CD14-positive monocyte (primary cell): ENCODE measurements at regions not wholly inside any gene's neighbourhood (a gene's known extent, or its start where the extent isn't known, plus 50 kb on each side); places are given as distances from the start of the nearest gene placed in this dataset.

Source experiments
- DNase-seq, 3 donors: peaks; one replicate each; pipeline ENCODE4 v3.0.0-alpha.2; 2011 to 2022
- H2AFZ ChIP-seq: 2 replicates; pipeline ENCODE4 v1.6.0; 2012; ENCODE audit warnings: mild to moderate bottlenecking, low read depth, low read length, inconsistent platforms; ENCODE audit not compliant: insufficient read depth, poor library complexity, severe bottlenecking
- H3K27ac ChIP-seq, 2 donors: 1 replicate in 1 of 2; 2 replicates in 1 of 2; pipeline ENCODE4 v1.5.1; 2012 to 2013; ENCODE audit warnings: low read length in 2 of 2, control low read depth in 1 of 2, inconsistent platforms in 1 of 2, low read depth in 1 of 2, mild to moderate bottlenecking in 1 of 2
- H3K27me3 ChIP-seq, 2 donors: one replicate each; pipeline versions ENCODE4 v1.6.0 to v1.6.1; 2011 to 2013; ENCODE audit warnings: low read length in 2 of 2; ENCODE audit not compliant: control insufficient read depth in 2 of 2, insufficient read depth in 2 of 2
- H3K36me3 ChIP-seq, 2 donors: replicated peaks in 1 of 2; 1 replicate in 1 of 2; 2 replicates in 1 of 2; pipeline versions ENCODE4 v1.5.1 to v1.6.1; 2012 to 2013; ENCODE audit warnings: low read length in 2 of 2, control low read depth in 1 of 2, inconsistent platforms in 1 of 2, mild to moderate bottlenecking in 1 of 2; ENCODE audit not compliant: insufficient read depth in 2 of 2, control insufficient read depth in 1 of 2
- H3K4me1 ChIP-seq, 2 donors: 1 replicate in 1 of 2; 2 replicates in 1 of 2; pipeline versions ENCODE4 v1.5.1 to v1.6.1; 2012 to 2013; ENCODE audit warnings: low read length in 2 of 2, control low read depth in 1 of 2, inconsistent platforms in 1 of 2, mild to moderate bottlenecking in 1 of 2, moderate library complexity in 1 of 2; ENCODE audit not compliant: insufficient read depth in 2 of 2, control insufficient read depth in 1 of 2
- H3K4me2 ChIP-seq: replicated peaks from 2 replicates; pipeline ENCODE3; 2012; ENCODE audit warnings: low read length, moderate library complexity, mild to moderate bottlenecking; ENCODE audit not compliant: poor library complexity, severe bottlenecking; ENCODE audit errors: extremely low read depth
- H3K4me3 ChIP-seq, 3 experiments: fragments of 200-600 bp in 1 of 3; sonication (generic) in 1 of 3; replicated peaks in 1 of 3; 1 replicate in 2 of 3; 2 replicates in 1 of 3; pipeline ENCODE4 v1.5.1; 2011 to 2013; ENCODE audit warnings: low read length in 3 of 3, mild to moderate bottlenecking in 3 of 3, control low read depth in 2 of 3, low read depth in 2 of 3, inconsistent platforms in 1 of 3, moderate library complexity in 1 of 3
- H3K79me2 ChIP-seq: 2 replicates; pipeline ENCODE4 v1.6.0; 2012; ENCODE audit warnings: mild to moderate bottlenecking, control low read depth, inconsistent platforms, low read length, moderate library complexity; ENCODE audit not compliant: insufficient read depth
- H3K9ac ChIP-seq: 2 replicates; pipeline ENCODE4 v1.6.0; 2017; ENCODE audit warnings: low read length, mild to moderate bottlenecking; ENCODE audit not compliant: insufficient read depth, poor library complexity, severe bottlenecking
- H3K9me3 ChIP-seq, 2 donors: replicated peaks in 1 of 2; 1 replicate in 1 of 2; 2 replicates in 1 of 2; pipeline versions ENCODE4 v1.5.1 to v1.6.1; 2012 to 2013; ENCODE audit warnings: low read length in 2 of 2, control low read depth in 1 of 2; ENCODE audit not compliant: control insufficient read depth in 1 of 2, insufficient read depth in 1 of 2
- H4K20me1 ChIP-seq: 2 replicates; pipeline ENCODE4 v1.6.0; 2012; ENCODE audit warnings: mild to moderate bottlenecking, low read length, control low read depth, moderate library complexity; ENCODE audit not compliant: insufficient read depth
- H3K27ac Mint-ChIP-seq, 7 donors: one replicate each; pipeline ENCODE4 v1.8.0; 2020; ENCODE audit warnings: mild to moderate bottlenecking in 7 of 7, mixed read lengths in 7 of 7, moderate library complexity in 6 of 7, inconsistent platforms in 2 of 7
- H3K27me3 Mint-ChIP-seq, 3 donors: one replicate each; pipeline ENCODE4 v1.8.0; 2021 to 2022; ENCODE audit warnings: low read depth in 3 of 3, mild to moderate bottlenecking in 3 of 3, mixed read lengths in 3 of 3, moderate library complexity in 3 of 3, inconsistent platforms in 1 of 3
- H3K36me3 Mint-ChIP-seq, 2 donors: one replicate each; pipeline ENCODE4 v1.8.0; 2020; ENCODE audit warnings: mixed read lengths in 2 of 2, inconsistent platforms in 1 of 2, mild to moderate bottlenecking in 1 of 2
- H3K4me1 Mint-ChIP-seq: one replicate; pipeline ENCODE4 v1.8.0; 2020; ENCODE audit warnings: mild to moderate bottlenecking, mixed read lengths
- H3K4me3 Mint-ChIP-seq, 2 donors: one replicate each; pipeline ENCODE4 v1.8.0; 2020; ENCODE audit warnings: mild to moderate bottlenecking in 2 of 2, mixed read lengths in 2 of 2, moderate library complexity in 1 of 2
- H3K9me3 Mint-ChIP-seq, 7 donors: one replicate each; pipeline ENCODE4 v1.8.0; 2020 to 2022; ENCODE audit warnings: mixed read lengths in 7 of 7, mild to moderate bottlenecking in 6 of 7, moderate library complexity in 6 of 7, inconsistent platforms in 2 of 7
- CTCF ChIP-seq: fragments of 200-600 bp; IDR thresholded peaks from one replicate; pipeline ENCODE4 v1.8.0; 2022; ENCODE audit warnings: antibody characterized with exemption, mild to moderate bottlenecking
- WGBS: methylation state at CpG from one replicate; pipeline ENCODE4 v1.1.5; 2013; ENCODE audit warnings: missing lambda C conversion rate; ENCODE audit not compliant: insufficient coverage; 5-methylcytosine and 5-hydroxymethylcytosine counted together
- intact Hi-C, 2 donors: fragments of 100-400 bp; cut with micrococcal nuclease; formaldehyde crosslinking; loops; one replicate each; pipeline versions ENCODE4 v1.15.0 to v1.15.1; 2023

DNA sequence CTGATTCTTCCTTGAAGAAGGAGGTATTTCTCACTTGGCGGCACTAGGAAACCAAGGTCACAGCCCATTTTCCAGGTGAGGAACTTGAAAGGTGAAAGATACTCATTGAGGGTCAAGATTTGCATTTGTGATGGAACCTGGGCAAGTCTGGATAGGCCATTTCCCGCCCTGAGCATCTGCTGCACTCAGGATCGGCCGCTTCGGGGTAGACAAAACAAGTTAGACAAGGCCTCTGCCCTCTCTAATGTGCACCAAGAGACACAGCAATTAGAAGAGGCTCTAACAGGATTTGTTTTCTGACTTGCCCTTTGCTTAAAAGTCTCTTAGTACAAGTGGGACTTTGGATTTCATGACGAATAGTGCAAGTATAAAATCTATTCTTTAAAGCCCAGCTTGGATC, 167.2 kb downstream of the KTN1 start:
- 92% methylated on average over 6 of the region's 6 CpGs for WGBS
- Mint-ChIP-seq H3K27ac (no peak overlapping the region), H3K4me3 (no peak overlapping the region), H3K36me3 (no peaks in the 10 kb centered on the region), H3K27me3 (peaks cover 0 to 4% (median 2%) of the 10 kb centered on the region in 3 donors), H3K9me3 (no peaks in the 10 kb centered on the region), H3K4me1 (peaks cover 2% of the 10 kb centered on the region)
- Histone ChIP-seq H3K4me2 (no peak overlapping the region), H3K9me3 (no peaks in the 10 kb centered on the region), H3K27ac (no peak overlapping the region), H3K36me3 (no peaks in the 10 kb centered on the region), H3K4me1 (no peaks in the 10 kb centered on the region), H2AFZ (no peak overlapping the region), H4K20me1 (no peaks in the 10 kb centered on the region), H3K4me3 (no peak overlapping the region), H3K79me2 (no peaks in the 10 kb centered on the region), H3K9ac (no peak overlapping the region), H3K27me3 (no peaks in the 10 kb centered on the region)
- DNase-seq, result no peak
- intact Hi-C loops, result no loop called here
- no peak for TF ChIP-seq CTCF

- Histone ChIP-seq H3K4me1 (no peaks in the 10 kb centered on the region), H3K27ac (no peak overlapping the region), H3K9me3 (no peaks in the 10 kb centered on the region), H3K9ac (no peak overlapping the region), H3K79me2 (no peaks in the 10 kb centered on the region), H3K4me3 (no peak overlapping the region), H3K4me2 (no peak overlapping the region), H3K36me3 (no peaks in the 10 kb centered on the region), H2AFZ (no peak overlapping the region), H4K20me1 (no peaks in the 10 kb centered on the region), H3K27me3 (no peaks in the 10 kb centered on the region)
- no peak overlapping the region for H3K4me3 Mint-ChIP-seq
- WGBS, result no CpG with 5 or more reads among the region's 1 CpG
- H3K27ac Mint-ChIP-seq, result no peak overlapping the region
- no peak for DNase-seq
- no peaks in the 10 kb centered on the region for H3K36me3 Mint-ChIP-seq
- no peaks in the 10 kb centered on the region for H3K9me3 Mint-ChIP-seq
- TF ChIP-seq CTCF, result no peak
- intact Hi-C loops, result no loop called here
- peaks cover 0 to 2% (median 2%) of the 10 kb centered on the region in 3 donors for H3K27me3 Mint-ChIP-seq
- H3K4me1 Mint-ChIP-seq, result peaks cover 2% of the 10 kb centered on the region
These were observed 169.3 kb downstream of the KTN1 start for GRCh38 chr14:55749201-55749812.
